ENCODE measurements at regions not wholly inside any gene's neighbourhood (a gene's known extent, or its start where the extent isn't known, plus 50 kb on each side); places are given as distances from the start of the nearest gene placed in this dataset.

DNA sequence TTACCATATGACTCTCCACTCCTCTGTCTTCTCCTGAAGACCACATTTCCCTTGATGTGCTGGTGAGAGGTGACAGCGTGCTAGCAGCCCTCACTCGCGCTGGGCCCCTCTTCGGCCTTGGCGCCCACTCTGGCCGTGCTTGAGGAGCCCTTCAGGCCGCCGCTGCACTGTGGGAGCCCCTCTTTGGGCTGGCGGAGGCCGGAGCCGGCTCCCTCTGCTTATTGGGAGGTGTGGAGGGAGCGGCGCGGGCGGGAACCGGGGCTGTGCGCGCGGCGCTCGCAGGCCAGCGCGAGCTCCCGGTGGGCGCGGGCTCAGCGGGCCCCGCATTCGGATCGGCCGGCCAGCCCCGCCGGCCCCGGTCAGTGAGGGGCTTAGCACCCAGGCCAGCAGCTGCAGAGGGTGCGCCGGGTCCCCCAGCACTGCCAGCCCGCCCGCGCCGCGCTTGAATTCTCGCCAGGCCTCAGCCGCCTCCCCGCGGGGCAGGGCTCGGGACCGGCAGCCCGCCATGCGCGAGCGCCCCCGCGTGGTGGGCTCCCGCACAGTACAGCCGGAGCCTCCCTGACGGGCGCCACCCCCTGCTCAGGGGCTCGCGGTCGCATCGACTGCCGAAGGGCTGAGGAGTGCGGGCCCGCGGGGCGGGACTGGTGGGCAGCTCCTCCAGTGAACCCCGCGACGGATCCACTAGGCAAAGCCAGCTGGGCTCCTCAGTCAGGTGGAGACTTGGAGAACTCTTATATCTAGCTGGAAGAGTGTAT is 246.6 kb upstream of the REG3G start:
- CTCF ChIA-PET, result no interaction called here
- TF ChIP-seq NFE2L2 (IDR thresholded peaks at IDR 0.05; ENCODE audit: low read depth, low read length), result no peak
- TF ChIP-seq, protein P1, sequence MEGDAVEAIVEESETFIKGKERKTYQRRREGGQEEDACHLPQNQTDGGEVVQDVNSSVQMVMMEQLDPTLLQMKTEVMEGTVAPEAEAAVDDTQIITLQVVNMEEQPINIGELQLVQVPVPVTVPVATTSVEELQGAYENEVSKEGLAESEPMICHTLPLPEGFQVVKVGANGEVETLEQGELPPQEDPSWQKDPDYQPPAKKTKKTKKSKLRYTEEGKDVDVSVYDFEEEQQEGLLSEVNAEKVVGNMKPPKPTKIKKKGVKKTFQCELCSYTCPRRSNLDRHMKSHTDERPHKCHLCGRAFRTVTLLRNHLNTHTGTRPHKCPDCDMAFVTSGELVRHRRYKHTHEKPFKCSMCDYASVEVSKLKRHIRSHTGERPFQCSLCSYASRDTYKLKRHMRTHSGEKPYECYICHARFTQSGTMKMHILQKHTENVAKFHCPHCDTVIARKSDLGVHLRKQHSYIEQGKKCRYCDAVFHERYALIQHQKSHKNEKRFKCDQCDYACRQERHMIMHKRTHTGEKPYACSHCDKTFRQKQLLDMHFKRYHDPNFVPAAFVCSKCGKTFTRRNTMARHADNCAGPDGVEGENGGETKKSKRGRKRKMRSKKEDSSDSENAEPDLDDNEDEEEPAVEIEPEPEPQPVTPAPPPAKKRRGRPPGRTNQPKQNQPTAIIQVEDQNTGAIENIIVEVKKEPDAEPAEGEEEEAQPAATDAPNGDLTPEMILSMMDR (conservative IDR thresholded peaks at IDR 0.05; ENCODE audit: low read depth, low read length), result no peak
- TF ChIP-seq CEBPB (IDR thresholded peaks at IDR 0.05; ENCODE audit: low read depth, low read length), result no peak
- no peak for TF ChIP-seq RAD21 (IDR thresholded peaks at IDR 0.05; ENCODE audit: low read length)
- no peak for TF ChIP-seq USF2 (IDR thresholded peaks at IDR 0.05; ENCODE audit: low read depth, low read length)
- no peak for TF ChIP-seq RFX5 (IDR thresholded peaks at IDR 0.05; ENCODE audit: low read depth, low read length)
- no peak for TF ChIP-seq MAFK (IDR thresholded peaks at IDR 0.05; ENCODE audit: low read depth, low read length)
- TF ChIP-seq CHD1 (IDR thresholded peaks at IDR 0.05; ENCODE audit: low read depth, low read length), result no peak
- H3K4ac ChIP-seq (ENCODE audit: low read depth, low read length), result no peak overlapping the region
- DNase-seq (no peak), ATAC-seq (ENCODE audit: low read depth) (no peak)
- H3K4me3 ChIP-seq (ENCODE audit: insufficient read depth, low read depth, low read length), result no peak overlapping the region
- H4K5ac ChIP-seq (ENCODE audit: low read depth, low read length), result no peak overlapping the region
- dilution Hi-C loops (cut with HindIII; ENCODE audit: low sequenced_read_pairs, unreplicated experiment) (no loop called here), intact Hi-C loops (cut with micrococcal nuclease) (no loop called here), in situ Hi-C loops (cut with MboI; ENCODE audit: low sequenced_read_pairs) (no loop called here)
- 89% methylated on average over 19 of the region's 69 CpGs; no CpG with 5 or more reads in 1 of the 2 experiments for WGBS, 2 experiments (ENCODE audit: extremely low coverage in 2 of 2, insufficient read length in 1 of 2)
- H4K20me1 ChIP-seq (ENCODE audit: insufficient read depth, low read length), result no peaks in the 10 kb centered on the region
- no peaks in the 10 kb centered on the region for H3K79me1 ChIP-seq (ENCODE audit: low read depth in 1 of 2, low read length in 2 of 2)
- no peaks in the 10 kb centered on the region for H3K9me1 ChIP-seq (ENCODE audit: insufficient read depth, low read length)
- no peak overlapping the region for H2AFZ ChIP-seq (replicated peaks; ENCODE audit: low read length, poor library complexity)
- H3K56ac ChIP-seq (ENCODE audit: extremely low read depth, insufficient read depth, low read length), result no peak overlapping the region
- H3K23ac ChIP-seq (ENCODE audit: low read depth, low read length), result no peak overlapping the region
- H2BK15ac ChIP-seq (ENCODE audit: low read depth, low read length), result no peak overlapping the region
- no peak overlapping the region for H2BK20ac ChIP-seq (ENCODE audit: low read depth, low read length)
- no peak overlapping the region for H2AK9ac ChIP-seq (replicated peaks; ENCODE audit: low read depth, low read length, poor library complexity)
- peaks cover 5% of the 10 kb centered on the region for H3K9me3 ChIP-seq (ENCODE audit: control insufficient read depth, insufficient read depth, low read length)
- no peak overlapping the region for H2AK5ac ChIP-seq (ENCODE audit: low read depth, low read length)
- no peak overlapping the region for H3K9ac ChIP-seq (ENCODE audit: low read depth, low read length)
- BruUV-seq (replicated peaks), result no TSS peak
- no peak overlapping the region for H4K91ac ChIP-seq (ENCODE audit: insufficient read depth, low read depth, low read length)
- no peak overlapping the region for H3K4me2 ChIP-seq (ENCODE audit: low read depth, low read length)
- H3K36me3 ChIP-seq (ENCODE audit: control insufficient read depth, insufficient read depth, low read length), result no peaks in the 10 kb centered on the region
- no peaks in the 10 kb centered on the region for H3K4me1 ChIP-seq (ENCODE audit: control insufficient read depth, insufficient read depth, low read length)
- no peak overlapping the region for H4K8ac ChIP-seq (ENCODE audit: low read depth in 2 of 2, low read length in 2 of 2)
- no peaks in the 10 kb centered on the region for H3K27me3 ChIP-seq (ENCODE audit: control insufficient read depth, insufficient read depth, low read length)
- POLR2A ChIA-PET (ENCODE audit: unreplicated experiment), result no interaction called here
- H2BK5ac ChIP-seq (ENCODE audit: low read depth, low read length, poor library complexity, severe bottlenecking), result no peak overlapping the region
- H3K18ac ChIP-seq (ENCODE audit: low read depth, low read length), result no peak overlapping the region
- H3K14ac ChIP-seq (replicated peaks; ENCODE audit: low read depth, low read length), result no peak overlapping the region
- no peak overlapping the region for H2BK120ac ChIP-seq (ENCODE audit: low read depth, low read length)
- H3K27ac ChIP-seq (ENCODE audit: insufficient read depth, low read length), result no peak overlapping the region

All from IMR-90 (cell line).